ENCODE measurements at regions not wholly inside any gene's neighbourhood (a gene's known extent, or its start where the extent isn't known, plus 50 kb on each side); places are given as distances from the start of the nearest gene placed in this dataset.

GRCh38 chr15:26106556-26106955 is 243.4 kb upstream of the ATP10A start:
- ChIA-PET CTCF (no interaction called here), POLR2A (no interaction called here)
- Histone ChIP-seq H3K27ac (ENCODE audit: extremely low read depth, low read depth, low read length) (no peak overlapping the region), H3K4me3 (ENCODE audit: low read depth, low read length) (no peak overlapping the region), H3K9me3 (ENCODE audit: control insufficient read depth, insufficient read depth, low read depth, low read length) (no peaks in the 10 kb centered on the region), H3K4me1 (ENCODE audit: control insufficient read depth, insufficient read depth, low read length) (no peaks in the 10 kb centered on the region), H3K36me3 (ENCODE audit: control insufficient read depth in 2 of 2, insufficient read depth in 1 of 2, low read length in 2 of 2) (no peaks in the 10 kb centered on the region)
- TF ChIP-seq CTCF (tag by site-specific recombination; IDR thresholded peaks at IDR 0.05): no peak
- TF ChIP-seq PRDM1 (tag by site-specific recombination; IDR thresholded peaks at IDR 0.05): no peak
- no peak for TF ChIP-seq ZFP69B (tag by site-specific recombination; IDR thresholded peaks at IDR 0.05)
- no peak for TF ChIP-seq ZNF391 (tag by site-specific recombination; IDR thresholded peaks at IDR 0.05; ENCODE audit: borderline replicate concordance, low read depth)
- no peak for TF ChIP-seq ZNF518A (tag by site-specific recombination; conservative IDR thresholded peaks at IDR 0.05; ENCODE audit: low read depth)
- no peak for TF ChIP-seq ZNF707 (tag by site-specific recombination; IDR thresholded peaks at IDR 0.05)
- TF ChIP-seq MYNN (tag by site-specific recombination; IDR thresholded peaks at IDR 0.05; ENCODE audit: borderline replicate concordance): no peak
- TF ChIP-seq KLF7 (tag by site-specific recombination; IDR thresholded peaks at IDR 0.05; ENCODE audit: borderline replicate concordance): no peak
- TF ChIP-seq ZNF664 (tag by site-specific recombination; IDR thresholded peaks at IDR 0.05): no peak
- TF ChIP-seq ZNF558 (tag by site-specific recombination; IDR thresholded peaks at IDR 0.05): no peak
- TF ChIP-seq ZNF133 (tag by site-specific recombination; IDR thresholded peaks at IDR 0.05): no peak
- no peak for TF ChIP-seq ZNF280C (tag by site-specific recombination; IDR thresholded peaks at IDR 0.05)
- TF ChIP-seq KLF10 (tag by site-specific recombination; IDR thresholded peaks at IDR 0.05): no peak
- TF ChIP-seq ZNF76 (tag by site-specific recombination; IDR thresholded peaks at IDR 0.05; ENCODE audit: borderline replicate concordance, low read depth): no peak

GRCh38 chr15:26103002-26103404 is 239.9 kb upstream of the ATP10A start:
- Histone ChIP-seq H3K27ac (ENCODE audit: extremely low read depth, low read depth, low read length) (no peak overlapping the region), H3K4me1 (ENCODE audit: control insufficient read depth, insufficient read depth, low read length) (no peaks in the 10 kb centered on the region), H3K36me3 (ENCODE audit: control insufficient read depth in 2 of 2, insufficient read depth in 1 of 2, low read length in 2 of 2) (no peaks in the 10 kb centered on the region), H3K9me3 (ENCODE audit: control insufficient read depth, insufficient read depth, low read depth, low read length) (no peaks in the 10 kb centered on the region), H3K4me3 (ENCODE audit: low read depth, low read length) (no peak overlapping the region)
- POLR2A ChIA-PET: no interaction called here
- CTCF ChIA-PET: no interaction called here
- no peak for TF ChIP-seq ZNF266 (tag by site-specific recombination; IDR thresholded peaks at IDR 0.05; ENCODE audit: low read depth)
- TF ChIP-seq ZFHX2 (tag by site-specific recombination; conservative IDR thresholded peaks at IDR 0.05): no peak
- no peak for TF ChIP-seq MYNN (tag by site-specific recombination; IDR thresholded peaks at IDR 0.05; ENCODE audit: borderline replicate concordance)
- TF ChIP-seq HOXA7 (CRISPR knock-in tag; IDR thresholded peaks at IDR 0.05; ENCODE audit: borderline replicate concordance): no peak
- TF ChIP-seq PRDM6 (tag by site-specific recombination; IDR thresholded peaks at IDR 0.05): no peak
- TF ChIP-seq ZNF132 (tag by site-specific recombination; IDR thresholded peaks at IDR 0.05; ENCODE audit: borderline replicate concordance): no peak
- TF ChIP-seq ZNF664 (tag by site-specific recombination; IDR thresholded peaks at IDR 0.05): no peak
- no peak for TF ChIP-seq ATF2 (tag by site-specific recombination; IDR thresholded peaks at IDR 0.05; ENCODE audit: low read depth)
- no peak for TF ChIP-seq ZNF394 (tag by site-specific recombination; IDR thresholded peaks at IDR 0.05; ENCODE audit: borderline replicate concordance)
- TF ChIP-seq SCRT2 (tag by site-specific recombination; IDR thresholded peaks at IDR 0.05): no peak

All from HEK293 (cell line).